ENCODE measurements at regions not wholly inside any gene's neighbourhood (a gene's known extent, or its start where the extent isn't known, plus 50 kb on each side); places are given as distances from the start of the nearest gene placed in this dataset.

GRCh38 chr3:117567382-117567781 lies 857.8 kb downstream of the TUSC7 start:
- TF ChIP-seq CTCF (IDR thresholded peaks at IDR 0.05) (no peak), POLR2A (IDR thresholded peaks at IDR 0.05) (no peak)

Data from adrenal gland (tissue), 5 donors.